Dermis microvascular lymphatic vessel endothelial cell (primary cell): ENCODE measurements at regions not wholly inside any gene's neighbourhood (a gene's known extent, or its start where the extent isn't known, plus 50 kb on each side); places are given as distances from the start of the nearest gene placed in this dataset.

Source experiments
- DNase-seq, 2 donors: peaks; one replicate each; pipeline versions ENCODE4 v3.0.0 to v3.0.0-alpha.2; 2010; ENCODE audit warnings: low read depth in 2 of 2

- peak in 1 of 2 donors; percentile 79 for DNase-seq
Measured at GRCh38 chr4:41318839-41319530, 62.3 kb downstream of the UCHL1 start.

GRCh38 chr4:41319553-41319952, 62.8 kb downstream of the UCHL1 start:
- DNase-seq, result peak; percentile 27 to 57

GRCh38 chr4:41320278-41320677, 63.5 kb downstream of the UCHL1 start:
- DNase-seq, result no peak

- no peak for DNase-seq
Measured at GRCh38 chr4:41320786-41321185, 64.1 kb downstream of the UCHL1 start.

GRCh38 chr4:41321216-41321945, 64.7 kb downstream of the UCHL1 start:
- no peak for DNase-seq

GRCh38 chr4:41322617-41323016, 65.9 kb downstream of the UCHL1 start:
- DNase-seq, result no peak

GRCh38 chr4:41323179-41323578, 66.5 kb downstream of the UCHL1 start:
- DNase-seq, result no peak

- DNase-seq, result peak in 1 of 2 donors; percentile 64
Measured at GRCh38 chr4:41323706-41324105, 67.0 kb downstream of the UCHL1 start.

GRCh38 chr4:41324861-41325260, 68.1 kb downstream of the UCHL1 start:
- no peak for DNase-seq

GRCh38 chr4:41325901-41326300, 69.2 kb downstream of the UCHL1 start:
- DNase-seq, result no peak

- DNase-seq, result no peak
Measured at GRCh38 chr4:41326776-41327175, 70.0 kb downstream of the UCHL1 start.

- DNase-seq, result no peak
Measured at GRCh38 chr4:41327770-41328169, 71.0 kb downstream of the UCHL1 start.

- peak; percentile 71 to 91 for DNase-seq
Measured at GRCh38 chr4:41329361-41329760, 72.6 kb downstream of the UCHL1 start.

GRCh38 chr4:41331224-41331623, 74.5 kb downstream of the UCHL1 start:
- peak in 1 of 2 donors; percentile 36 for DNase-seq

- no peak for DNase-seq
Measured at GRCh38 chr4:41332510-41333054, 75.9 kb downstream of the UCHL1 start.

GRCh38 chr4:41334182-41334581, 77.5 kb downstream of the UCHL1 start:
- no peak for DNase-seq

- DNase-seq, result peak in 1 of 2 donors; percentile 73
Measured at GRCh38 chr4:41339812-41340809, 83.4 kb downstream of the UCHL1 start.

GRCh38 chr4:41346306-41347061, 89.8 kb downstream of the UCHL1 start:
- peak in 1 of 2 donors; percentile 62 for DNase-seq

- DNase-seq, result peak; percentile 81 to 87
Measured at GRCh38 chr4:41349021-41349420, 92.3 kb downstream of the UCHL1 start.

GRCh38 chr4:41358647-41359421, 102.1 kb downstream of the UCHL1 start:
- peak in 1 of 2 donors; percentile 29 for DNase-seq
